ENCODE measurements at regions not wholly inside any gene's neighbourhood (a gene's known extent, or its start where the extent isn't known, plus 50 kb on each side); places are given as distances from the start of the nearest gene placed in this dataset.

- TF ChIP-seq, protein P1, sequence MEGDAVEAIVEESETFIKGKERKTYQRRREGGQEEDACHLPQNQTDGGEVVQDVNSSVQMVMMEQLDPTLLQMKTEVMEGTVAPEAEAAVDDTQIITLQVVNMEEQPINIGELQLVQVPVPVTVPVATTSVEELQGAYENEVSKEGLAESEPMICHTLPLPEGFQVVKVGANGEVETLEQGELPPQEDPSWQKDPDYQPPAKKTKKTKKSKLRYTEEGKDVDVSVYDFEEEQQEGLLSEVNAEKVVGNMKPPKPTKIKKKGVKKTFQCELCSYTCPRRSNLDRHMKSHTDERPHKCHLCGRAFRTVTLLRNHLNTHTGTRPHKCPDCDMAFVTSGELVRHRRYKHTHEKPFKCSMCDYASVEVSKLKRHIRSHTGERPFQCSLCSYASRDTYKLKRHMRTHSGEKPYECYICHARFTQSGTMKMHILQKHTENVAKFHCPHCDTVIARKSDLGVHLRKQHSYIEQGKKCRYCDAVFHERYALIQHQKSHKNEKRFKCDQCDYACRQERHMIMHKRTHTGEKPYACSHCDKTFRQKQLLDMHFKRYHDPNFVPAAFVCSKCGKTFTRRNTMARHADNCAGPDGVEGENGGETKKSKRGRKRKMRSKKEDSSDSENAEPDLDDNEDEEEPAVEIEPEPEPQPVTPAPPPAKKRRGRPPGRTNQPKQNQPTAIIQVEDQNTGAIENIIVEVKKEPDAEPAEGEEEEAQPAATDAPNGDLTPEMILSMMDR (IDR thresholded peaks at IDR 0.05), result no peak
- no peak for TF ChIP-seq EZH2 (IDR thresholded peaks at IDR 0.05; ENCODE audit: borderline replicate concordance, insufficient read depth, low read depth, low read length, poor library complexity, severe bottlenecking)
Measured at GRCh38 chr4:108484187-108484586, 136.2 kb upstream of the RPL34 start.

All from B cell (primary cell).